GM20000 (cell line): ENCODE measurements at regions not wholly inside any gene's neighbourhood (a gene's known extent, or its start where the extent isn't known, plus 50 kb on each side); places are given as distances from the start of the nearest gene placed in this dataset.

Source experiments
- DNase-seq: peaks from one replicate; pipeline ENCODE4 v3.0.0; 2012; ENCODE audit warnings: low spot score
- CTCF ChIP-seq: IDR thresholded peaks from 2 replicates; pipeline ENCODE4 v1.5.1; 2012; ENCODE audit warnings: mild to moderate bottlenecking, control low read depth; ENCODE audit errors: extremely low read depth, missing control alignments

- no peak for DNase-seq
- TF ChIP-seq CTCF: no peak
Measured at GRCh38 chr2:51807229-51807628, 775.3 kb upstream of the NRXN1 start.

DNA sequence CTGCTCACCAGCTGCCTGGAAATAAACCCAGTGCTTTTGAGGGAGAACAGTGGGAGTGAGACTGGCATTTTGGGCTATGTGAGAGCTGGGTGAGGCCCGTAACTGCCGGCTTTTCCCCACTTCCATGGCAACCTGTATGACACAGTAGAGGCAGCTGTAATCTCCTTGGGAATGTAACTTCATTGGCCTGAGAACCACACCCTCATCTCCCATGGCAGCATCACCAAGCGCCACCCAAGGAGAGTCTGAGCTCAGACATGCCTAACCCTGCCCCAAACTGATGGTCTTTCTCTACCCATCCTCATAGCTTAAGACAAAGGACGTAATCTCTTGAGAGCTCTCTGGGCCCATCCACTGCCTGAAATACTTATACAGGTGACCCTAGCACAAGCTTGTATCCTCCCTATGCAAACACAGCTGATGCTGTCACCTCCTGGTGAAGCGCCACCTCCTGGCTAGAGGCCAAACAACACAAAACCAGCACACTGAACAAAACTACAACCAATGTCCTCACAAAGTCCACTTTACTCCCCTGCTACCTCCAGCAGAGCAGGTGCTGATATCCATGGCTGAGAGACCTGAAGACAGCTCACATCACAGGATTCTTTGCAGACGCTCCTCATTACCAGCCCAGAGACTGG, 763.4 kb upstream of the NRXN1 start:
- DNase-seq: no peak
- TF ChIP-seq CTCF: no peak

DNA sequence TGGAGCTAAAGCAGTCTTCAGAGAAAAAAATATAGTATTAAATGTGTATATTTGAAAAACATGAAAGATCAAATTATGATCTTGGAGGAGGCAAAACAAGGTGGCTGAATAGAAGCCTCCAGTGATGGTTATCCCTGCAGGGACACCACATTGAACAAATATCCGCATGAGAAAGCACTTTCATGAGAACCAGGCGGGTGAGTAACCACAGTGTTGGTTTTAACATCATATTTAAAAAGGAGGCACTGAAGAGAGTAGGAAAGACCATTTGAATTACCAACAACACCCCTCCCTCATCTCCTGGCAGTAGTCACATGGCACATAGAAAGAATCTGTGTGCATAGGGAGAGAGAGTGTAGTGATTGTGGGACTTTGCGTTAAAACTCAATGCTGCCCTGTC, 759.6 kb upstream of the NRXN1 start:
- no peak for DNase-seq
- TF ChIP-seq CTCF: no peak

- DNase-seq: no peak
- TF ChIP-seq CTCF: no peak
Measured at GRCh38 chr2:51790854-51791253, 758.9 kb upstream of the NRXN1 start.

- DNase-seq: no peak
Measured at GRCh38 chr2:51789918-51790317, 758.0 kb upstream of the NRXN1 start.

DNA sequence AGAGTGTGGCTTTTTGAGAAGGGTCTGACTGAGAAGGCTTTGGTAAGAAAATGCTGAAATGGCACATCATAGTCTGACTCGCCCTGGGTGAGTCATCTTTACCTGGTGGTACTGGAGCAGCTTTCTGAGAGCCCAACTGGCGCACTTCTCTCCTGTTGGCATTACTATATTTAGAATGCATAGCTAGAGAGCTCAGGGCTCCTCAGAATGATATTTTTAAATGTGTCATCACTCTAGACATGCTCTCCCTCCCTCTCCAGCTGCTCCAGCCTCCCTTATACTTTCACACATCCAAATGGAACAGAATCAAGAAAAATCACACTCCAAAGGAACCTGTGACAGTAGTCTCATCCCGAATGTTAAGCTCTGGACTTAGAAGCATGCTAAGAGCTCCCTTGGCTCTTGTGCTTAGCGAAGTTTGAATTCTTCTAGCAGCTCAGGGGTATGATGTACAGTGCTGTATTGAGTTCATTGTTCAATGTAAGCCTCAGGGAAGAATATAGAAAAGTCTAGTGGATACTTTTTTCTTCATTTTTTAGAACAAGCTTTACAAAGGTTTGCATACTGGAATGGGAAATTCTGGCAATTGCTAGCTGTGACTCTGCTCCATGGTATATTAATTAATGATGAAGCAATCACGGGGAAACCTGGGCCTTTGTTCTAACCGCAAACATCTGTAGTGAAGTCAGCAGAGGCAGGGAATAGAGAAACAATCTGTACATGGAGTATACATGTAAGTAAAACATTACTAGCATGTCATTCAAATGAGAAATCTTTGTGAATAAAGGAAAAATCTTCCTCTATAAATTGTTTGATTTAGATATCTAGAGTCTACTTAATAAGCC, 751.2 kb upstream of the NRXN1 start:
- DNase-seq: no peak
- no peak for TF ChIP-seq CTCF

More at GRCh38 chr2:51789918-51790317, 758.0 kb upstream of the NRXN1 start:
- no peak for TF ChIP-seq CTCF

DNA sequence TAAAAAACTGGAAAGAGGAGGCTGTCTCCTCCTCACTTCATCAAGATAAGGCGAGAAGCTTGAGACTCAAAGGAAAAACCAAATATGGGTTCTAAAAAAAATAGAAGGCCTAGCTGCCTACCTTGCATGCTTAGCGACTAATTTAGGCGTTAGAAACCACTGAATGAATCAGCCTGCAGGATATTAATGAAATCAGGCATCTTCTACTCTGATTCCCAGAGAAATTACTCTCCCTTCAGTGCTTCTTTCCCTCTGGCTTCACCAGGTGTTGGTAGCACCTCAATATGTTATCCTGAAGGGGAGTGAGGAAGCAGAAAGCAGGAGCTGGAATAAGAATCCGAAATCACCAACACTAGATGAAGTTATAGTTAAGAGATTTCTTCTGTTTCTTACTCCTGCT, 749.8 kb upstream of the NRXN1 start:
- no peak for DNase-seq
- no peak for TF ChIP-seq CTCF
